Vagina (tissue), 2 donors: ENCODE measurements at regions not wholly inside any gene's neighbourhood (a gene's known extent, or its start where the extent isn't known, plus 50 kb on each side); places are given as distances from the start of the nearest gene placed in this dataset.

Source experiments
- DNase-seq, 2 donors: peaks; one replicate each; pipeline ENCODE4 v3.0.0-alpha.2; 2017; ENCODE audit errors: extremely low spot score in 2 of 2
- H3K27ac ChIP-seq: fragments of 200-600 bp; sonication (generic); one replicate; pipeline ENCODE4 v1.5.1; 2019
- H3K27me3 ChIP-seq: fragments of 200-600 bp; sonication (generic); one replicate; pipeline ENCODE4 v1.5.1; 2019
- H3K36me3 ChIP-seq, 2 donors: fragments of 200-600 bp; sonication (generic); one replicate each; pipeline ENCODE4 v1.5.1; 2017 to 2019
- H3K4me1 ChIP-seq: fragments of 200-600 bp; sonication (generic); one replicate; pipeline ENCODE4 v1.5.1; 2019
- H3K4me3 ChIP-seq, 2 donors: fragments of 200-600 bp; sonication (generic); 1 replicate in 1 of 2; 2 replicates in 1 of 2; pipeline ENCODE4 v1.5.1; 2016 to 2019
- H3K9me3 ChIP-seq: fragments of 200-600 bp; sonication (generic); one replicate; pipeline ENCODE4 v1.5.1; 2019
- CTCF ChIP-seq, 3 experiments: fragments of 450-650 bp in 2 of 3; fragments of 200-600 bp in 1 of 3; sonication (generic) in 1 of 3; IDR thresholded peaks; one replicate each; pipeline ENCODE4 v1.5.1; 2017 to 2019; ENCODE audit warnings: antibody characterized with exemption in 3 of 3, mild to moderate bottlenecking in 2 of 3, moderate library complexity in 2 of 3
- POLR2A ChIP-seq, 2 donors: fragments of 450-650 bp; IDR thresholded peaks; one replicate each; pipeline ENCODE4 v1.6.1; 2017; ENCODE audit warnings: antibody characterized with exemption in 2 of 2, mild to moderate bottlenecking in 2 of 2, moderate library complexity in 2 of 2
- POLR2AphosphoS5 ChIP-seq, 2 donors: sonication (generic); formaldehyde crosslinking; IDR thresholded peaks; one replicate each; pipeline ENCODE4 v1.9.0; 2017; ENCODE audit warnings: antibody characterized with exemption in 2 of 2, mild to moderate bottlenecking in 2 of 2, low read depth in 1 of 2; ENCODE audit not compliant: insufficient read depth in 1 of 2
- intact Hi-C: fragments of 100-400 bp; cut with DNase I; formaldehyde crosslinking; loops from one replicate; pipeline ENCODE4 v1.15.1; 2023

GRCh38 chr16:54425681-54426552 lies 139.3 kb upstream of the IRX3 start:
- intact Hi-C loops = no loop called here
- H3K4me1 ChIP-seq = peaks cover 17% of the 10 kb centered on the region
- H3K36me3 ChIP-seq = no peaks in the 10 kb centered on the region
- TF ChIP-seq CTCF (IDR thresholded peaks at IDR 0.05) (no peak), POLR2A (IDR thresholded peaks at IDR 0.05) (no peak), POLR2AphosphoS5 (IDR thresholded peaks at IDR 0.05; ENCODE audit: insufficient read depth in 1 of 2, low read depth in 1 of 2) (no peak)
- DNase-seq = no peak
- H3K4me3 ChIP-seq = no peak overlapping the region
- H3K9me3 ChIP-seq = no peaks in the 10 kb centered on the region
- no peak overlapping the region for H3K27ac ChIP-seq
- no peaks in the 10 kb centered on the region for H3K27me3 ChIP-seq

- TF ChIP-seq POLR2A (IDR thresholded peaks at IDR 0.05) (no peak), CTCF (IDR thresholded peaks at IDR 0.05) (no peak), POLR2AphosphoS5 (IDR thresholded peaks at IDR 0.05; ENCODE audit: insufficient read depth in 1 of 2, low read depth in 1 of 2) (no peak)
- H3K9me3 ChIP-seq = no peaks in the 10 kb centered on the region
- DNase-seq = no peak
- H3K36me3 ChIP-seq = no peaks in the 10 kb centered on the region
- H3K4me3 ChIP-seq = no peak overlapping the region
- H3K27ac ChIP-seq = no peak overlapping the region
- no peaks in the 10 kb centered on the region for H3K27me3 ChIP-seq
- intact Hi-C loops = no loop called here
- H3K4me1 ChIP-seq = peaks cover 10% of the 10 kb centered on the region
These were observed 138.5 kb upstream of the IRX3 start for GRCh38 chr16:54425068-54425467.

GRCh38 chr16:54424043-54424451 lies 137.5 kb upstream of the IRX3 start:
- Histone ChIP-seq H3K36me3 (no peaks in the 10 kb centered on the region), H3K4me3 (no peak overlapping the region), H3K27ac (no peak overlapping the region), H3K4me1 (peaks cover 10% of the 10 kb centered on the region), H3K27me3 (no peaks in the 10 kb centered on the region), H3K9me3 (no peaks in the 10 kb centered on the region)
- no peak for TF ChIP-seq POLR2AphosphoS5 (IDR thresholded peaks at IDR 0.05; ENCODE audit: insufficient read depth in 1 of 2, low read depth in 1 of 2)
- TF ChIP-seq POLR2A (IDR thresholded peaks at IDR 0.05) = no peak
- no peak for TF ChIP-seq CTCF (IDR thresholded peaks at IDR 0.05)
- no peak for DNase-seq
- intact Hi-C loops = no loop called here

GRCh38 chr16:54422569-54422978 lies 136.0 kb upstream of the IRX3 start:
- intact Hi-C loops = no loop called here
- H3K36me3 ChIP-seq = no peaks in the 10 kb centered on the region
- peaks cover 10% of the 10 kb centered on the region for H3K4me1 ChIP-seq
- TF ChIP-seq POLR2A (IDR thresholded peaks at IDR 0.05) (no peak), POLR2AphosphoS5 (IDR thresholded peaks at IDR 0.05; ENCODE audit: insufficient read depth in 1 of 2, low read depth in 1 of 2) (no peak), CTCF (IDR thresholded peaks at IDR 0.05) (no peak)
- H3K27ac ChIP-seq = no peak overlapping the region
- DNase-seq = no peak
- no peaks in the 10 kb centered on the region for H3K9me3 ChIP-seq
- no peaks in the 10 kb centered on the region for H3K27me3 ChIP-seq
- H3K4me3 ChIP-seq = no peak overlapping the region

- intact Hi-C loops = no loop called here
- no peak for TF ChIP-seq POLR2AphosphoS5 (IDR thresholded peaks at IDR 0.05; ENCODE audit: insufficient read depth in 1 of 2, low read depth in 1 of 2)
- no peak for TF ChIP-seq CTCF (IDR thresholded peaks at IDR 0.05)
- no peak for TF ChIP-seq POLR2A (IDR thresholded peaks at IDR 0.05)
- no peak for DNase-seq
- no peaks in the 10 kb centered on the region for H3K36me3 ChIP-seq
- no peaks in the 10 kb centered on the region for H3K9me3 ChIP-seq
- peaks cover 10% of the 10 kb centered on the region for H3K4me1 ChIP-seq
- H3K4me3 ChIP-seq = no peak overlapping the region
- H3K27me3 ChIP-seq = no peaks in the 10 kb centered on the region
- no peak overlapping the region for H3K27ac ChIP-seq
These were observed 135.6 kb upstream of the IRX3 start for GRCh38 chr16:54422159-54422558.
